ENCODE measurements at regions not wholly inside any gene's neighbourhood (a gene's known extent, or its start where the extent isn't known, plus 50 kb on each side); places are given as distances from the start of the nearest gene placed in this dataset.

DNA sequence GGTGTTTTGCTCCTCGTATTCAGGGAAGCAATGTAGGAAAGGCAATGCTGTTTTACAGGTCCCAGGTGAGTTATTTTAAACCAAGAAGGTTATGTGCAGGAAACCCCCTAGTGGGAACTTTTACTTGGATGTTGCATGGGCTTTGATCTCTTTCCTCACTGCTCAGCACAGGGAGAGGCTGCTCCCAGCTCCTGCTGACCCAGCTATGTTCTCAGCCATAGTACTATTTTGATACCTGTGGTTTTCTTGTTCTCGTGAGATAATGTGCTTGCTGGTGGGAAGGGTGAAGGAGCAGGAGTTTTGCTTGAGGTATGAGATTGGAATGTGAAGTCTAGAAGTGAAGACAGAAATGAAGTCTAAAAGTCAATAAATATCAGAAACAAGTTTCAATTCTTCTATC is 265.6 kb upstream of the FBXL7 start:
- no peak overlapping the region for H3K4me3 ChIP-seq (replicated peaks; ENCODE audit: low read depth, low read length)
- DNase-seq (ENCODE audit: low read depth), result no peak
- TF ChIP-seq, protein P1, sequence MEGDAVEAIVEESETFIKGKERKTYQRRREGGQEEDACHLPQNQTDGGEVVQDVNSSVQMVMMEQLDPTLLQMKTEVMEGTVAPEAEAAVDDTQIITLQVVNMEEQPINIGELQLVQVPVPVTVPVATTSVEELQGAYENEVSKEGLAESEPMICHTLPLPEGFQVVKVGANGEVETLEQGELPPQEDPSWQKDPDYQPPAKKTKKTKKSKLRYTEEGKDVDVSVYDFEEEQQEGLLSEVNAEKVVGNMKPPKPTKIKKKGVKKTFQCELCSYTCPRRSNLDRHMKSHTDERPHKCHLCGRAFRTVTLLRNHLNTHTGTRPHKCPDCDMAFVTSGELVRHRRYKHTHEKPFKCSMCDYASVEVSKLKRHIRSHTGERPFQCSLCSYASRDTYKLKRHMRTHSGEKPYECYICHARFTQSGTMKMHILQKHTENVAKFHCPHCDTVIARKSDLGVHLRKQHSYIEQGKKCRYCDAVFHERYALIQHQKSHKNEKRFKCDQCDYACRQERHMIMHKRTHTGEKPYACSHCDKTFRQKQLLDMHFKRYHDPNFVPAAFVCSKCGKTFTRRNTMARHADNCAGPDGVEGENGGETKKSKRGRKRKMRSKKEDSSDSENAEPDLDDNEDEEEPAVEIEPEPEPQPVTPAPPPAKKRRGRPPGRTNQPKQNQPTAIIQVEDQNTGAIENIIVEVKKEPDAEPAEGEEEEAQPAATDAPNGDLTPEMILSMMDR (IDR thresholded peaks at IDR 0.05; ENCODE audit: low read length, missing control alignments), result no peak

DNA sequence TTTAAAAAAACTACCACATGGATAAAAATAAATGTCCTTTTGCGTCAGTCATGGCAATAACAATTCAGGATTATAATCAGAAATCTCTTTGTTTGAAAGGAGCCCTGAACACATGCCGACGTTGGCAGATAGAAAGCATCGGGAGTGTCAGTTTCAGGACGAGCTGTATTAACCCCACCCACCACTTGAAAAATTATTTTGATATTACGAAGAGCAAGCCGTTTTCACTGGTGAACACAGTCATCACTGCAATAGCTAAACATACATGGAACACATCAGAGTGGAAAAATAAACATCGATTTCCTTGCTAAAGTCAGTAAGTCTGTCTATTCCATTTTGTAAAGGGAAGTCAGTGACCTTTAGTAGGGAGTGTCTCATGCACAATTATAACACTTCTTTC is 266.4 kb upstream of the FBXL7 start:
- no peak overlapping the region for H3K4me3 ChIP-seq (replicated peaks; ENCODE audit: low read depth, low read length)
- no peak for DNase-seq (ENCODE audit: low read depth)
- TF ChIP-seq, protein P1 (IDR thresholded peaks at IDR 0.05; ENCODE audit: low read length, missing control alignments), result no peak

DNA sequence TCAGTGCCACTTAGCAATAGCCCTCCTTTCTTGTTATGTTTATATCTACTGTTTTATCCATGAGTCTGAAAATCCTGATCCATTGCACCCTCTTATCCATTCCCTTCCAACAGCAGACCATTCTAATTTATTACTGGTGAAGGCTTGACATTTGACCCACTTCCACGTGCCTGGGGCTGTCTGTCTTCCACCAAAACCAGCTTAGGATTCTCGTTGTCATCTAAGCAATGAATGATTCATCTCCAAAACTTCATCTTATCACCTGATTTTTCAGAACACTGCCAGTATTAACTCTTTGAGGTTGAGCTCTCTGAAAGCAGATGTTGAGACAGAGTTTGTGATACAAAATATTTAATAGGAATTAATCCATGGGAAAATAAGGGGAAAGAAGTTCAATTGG is 277.8 kb upstream of the FBXL7 start:
- H3K4me3 ChIP-seq (replicated peaks; ENCODE audit: low read depth, low read length), result no peak overlapping the region
- TF ChIP-seq, protein P1 (IDR thresholded peaks at IDR 0.05; ENCODE audit: low read length, missing control alignments), result no peak
- DNase-seq (ENCODE audit: low read depth), result no peak

DNA sequence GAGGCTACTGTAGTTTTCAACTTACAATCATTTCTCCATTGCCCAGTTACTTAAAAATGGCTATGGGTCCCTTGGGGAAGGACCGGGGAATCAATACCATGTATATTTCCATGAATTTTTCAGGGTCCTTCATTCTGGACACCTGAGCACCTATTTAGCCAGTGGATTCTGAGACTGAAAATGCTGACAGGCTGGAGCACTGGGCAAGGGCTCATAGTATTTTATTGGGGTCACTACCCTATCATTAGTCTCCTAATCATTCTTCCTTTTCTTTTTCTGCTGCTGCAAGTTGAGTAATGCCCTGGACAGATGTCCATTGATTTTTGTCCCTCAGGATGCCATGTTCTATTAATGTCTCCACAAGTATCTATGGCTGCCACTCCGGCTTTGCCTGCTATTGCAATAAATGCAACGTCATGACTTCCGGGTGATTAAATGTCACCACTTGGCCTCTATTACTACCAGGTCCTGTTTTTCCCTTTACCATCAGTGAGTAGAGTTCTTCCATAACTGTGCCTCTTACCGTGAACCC is 279.3 kb upstream of the FBXL7 start:
- H3K4me3 ChIP-seq (replicated peaks; ENCODE audit: low read depth, low read length), result no peak overlapping the region
- TF ChIP-seq, protein P1 (IDR thresholded peaks at IDR 0.05; ENCODE audit: low read length, missing control alignments), result no peak
- no peak for DNase-seq (ENCODE audit: low read depth)

DNA sequence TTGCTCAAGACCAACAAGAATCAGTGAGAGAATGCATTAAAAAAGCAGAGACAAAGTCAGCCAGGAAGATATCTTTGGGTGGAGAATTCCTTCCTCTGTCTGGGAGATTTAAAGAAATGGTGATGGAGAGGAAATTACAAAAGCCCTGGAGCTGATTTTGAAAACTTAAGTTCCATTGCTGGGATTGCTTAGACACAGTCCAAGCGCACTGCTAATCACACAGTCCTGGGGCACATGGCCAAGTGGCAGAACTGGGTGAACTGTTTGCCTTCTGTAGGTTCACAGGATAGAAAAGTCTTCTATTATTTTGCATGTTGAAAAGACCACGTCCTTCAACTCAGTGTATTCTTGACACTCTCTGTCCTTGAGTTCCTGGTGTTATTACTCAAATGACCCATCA is 284.9 kb upstream of the FBXL7 start:
- TF ChIP-seq, protein P1 (IDR thresholded peaks at IDR 0.05; ENCODE audit: low read length, missing control alignments), result no peak
- peak; percentile 33 for DNase-seq (ENCODE audit: low read depth)
- no peak overlapping the region for H3K4me3 ChIP-seq (replicated peaks; ENCODE audit: low read depth, low read length)

DNA sequence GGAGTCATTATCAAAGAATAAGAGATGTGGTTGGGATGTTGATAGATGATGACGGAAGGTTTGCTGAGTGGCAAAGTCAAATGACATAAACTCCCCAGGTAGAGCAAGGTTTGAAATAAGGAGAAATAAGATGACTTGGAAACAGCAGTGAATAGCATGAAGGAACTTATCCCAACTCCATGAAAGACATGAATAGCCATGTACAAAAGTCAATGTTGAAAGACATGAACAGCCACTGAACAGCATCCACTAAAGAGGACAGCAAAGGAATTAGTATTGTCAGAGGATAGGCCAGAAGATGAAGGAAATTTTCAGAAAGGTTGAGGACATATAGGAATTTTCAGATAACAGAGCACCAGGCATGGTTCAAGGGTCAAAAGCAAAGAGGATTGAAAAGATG is 286.0 kb upstream of the FBXL7 start:
- DNase-seq (ENCODE audit: low read depth), result no peak
- H3K4me3 ChIP-seq (replicated peaks; ENCODE audit: low read depth, low read length), result no peak overlapping the region
- TF ChIP-seq, protein P1 (IDR thresholded peaks at IDR 0.05; ENCODE audit: low read length, missing control alignments), result no peak

DNA sequence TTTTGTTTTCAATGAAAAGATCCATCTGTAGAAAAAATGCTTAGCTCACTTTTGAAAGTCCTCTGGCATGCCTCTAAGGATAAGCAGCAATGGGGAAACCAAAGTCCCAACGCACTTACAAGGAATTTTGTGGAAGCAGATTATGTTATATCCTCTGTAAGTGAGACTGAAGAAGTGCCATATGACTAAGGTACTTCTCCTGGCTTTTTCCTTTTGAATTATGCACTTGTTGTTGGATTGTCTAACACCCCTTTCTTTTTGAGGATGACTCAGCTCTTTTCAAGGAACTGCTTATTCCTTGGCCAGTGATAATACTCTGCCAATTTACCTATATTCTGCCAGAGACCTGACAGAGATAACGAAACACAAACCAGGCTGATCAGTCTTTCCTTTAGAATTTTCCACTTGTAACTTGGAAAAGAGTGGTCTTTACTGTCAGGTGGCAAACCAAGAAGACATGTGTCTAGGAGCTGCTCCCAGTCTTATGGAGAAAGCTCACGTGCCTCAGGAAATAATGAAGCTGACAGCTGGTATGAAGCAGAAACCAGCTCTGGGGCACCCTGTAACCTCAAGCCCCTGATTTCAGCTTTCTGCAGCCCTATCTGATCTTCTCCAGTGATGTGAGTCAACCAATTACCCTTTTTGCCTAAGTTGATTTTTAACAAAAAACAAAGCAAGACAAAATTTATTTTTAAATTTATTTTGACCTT is 290.8 kb upstream of the FBXL7 start:
- no peak overlapping the region for H3K4me3 ChIP-seq (replicated peaks; ENCODE audit: low read depth, low read length)
- TF ChIP-seq, protein P1 (IDR thresholded peaks at IDR 0.05; ENCODE audit: low read length, missing control alignments), result no peak
- DNase-seq (ENCODE audit: low read depth), result peak; percentile 55
